HG03521 (cell line): ENCODE measurements at regions not wholly inside any gene's neighbourhood (a gene's known extent, or its start where the extent isn't known, plus 50 kb on each side); places are given as distances from the start of the nearest gene placed in this dataset.
"Not testable (repeated sequence)": the region's sequence is repeated elsewhere in the genome, so short reads cannot be mapped to it uniquely, and the experiment has no call there.

Experiments
- ATAC-seq: cut with Tn5 transposase; IDR thresholded peaks from one replicate; pipeline ENCODE4 v1.9.1; 2021; ENCODE audit warnings: mild to moderate bottlenecking, moderate library complexity; ENCODE audit not compliant: unreplicated experiment

DNA sequence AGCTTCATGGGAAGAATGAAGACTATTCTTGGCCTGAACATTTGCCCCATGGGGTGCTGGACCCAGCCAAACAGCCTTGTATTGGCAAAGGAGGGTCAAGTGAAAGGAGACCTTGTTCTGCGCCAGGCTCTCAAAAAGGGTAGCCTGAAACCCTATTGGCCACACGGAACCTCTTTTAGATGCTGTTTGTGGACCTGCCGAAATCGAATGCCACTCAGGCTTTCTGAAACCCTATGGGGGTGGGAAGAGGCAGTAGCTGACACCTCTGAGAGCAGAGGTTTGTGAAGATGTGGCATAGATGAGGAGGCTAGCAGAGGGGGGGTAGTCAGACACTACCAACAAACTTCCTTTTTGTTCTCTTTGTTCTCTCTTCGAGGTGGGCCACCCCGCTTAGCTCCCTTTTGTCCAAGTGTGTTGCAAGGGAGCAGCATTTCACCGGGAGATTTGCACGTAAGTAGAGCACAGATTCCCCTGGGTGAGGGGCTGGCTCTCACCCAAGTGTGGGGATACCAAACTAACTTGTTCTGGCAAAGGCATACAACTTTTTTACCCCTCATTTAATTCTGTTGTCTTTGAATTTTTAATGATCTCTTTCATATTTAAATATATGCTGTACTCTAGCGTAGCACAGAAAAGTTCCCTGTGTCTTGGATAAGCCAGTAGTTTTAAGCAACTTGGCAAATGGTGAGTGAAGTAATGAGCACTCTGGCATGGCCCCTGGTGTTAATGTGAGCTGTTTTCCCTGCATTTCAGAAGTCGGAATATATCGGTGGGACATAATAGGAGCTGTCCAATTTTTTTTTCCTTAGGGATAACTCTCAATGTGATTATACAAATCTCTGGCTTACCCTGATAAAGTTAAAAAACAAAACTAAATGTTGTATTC is 107.7 kb downstream of the SEPTIN7 start:
- ATAC-seq = no peak

DNA sequence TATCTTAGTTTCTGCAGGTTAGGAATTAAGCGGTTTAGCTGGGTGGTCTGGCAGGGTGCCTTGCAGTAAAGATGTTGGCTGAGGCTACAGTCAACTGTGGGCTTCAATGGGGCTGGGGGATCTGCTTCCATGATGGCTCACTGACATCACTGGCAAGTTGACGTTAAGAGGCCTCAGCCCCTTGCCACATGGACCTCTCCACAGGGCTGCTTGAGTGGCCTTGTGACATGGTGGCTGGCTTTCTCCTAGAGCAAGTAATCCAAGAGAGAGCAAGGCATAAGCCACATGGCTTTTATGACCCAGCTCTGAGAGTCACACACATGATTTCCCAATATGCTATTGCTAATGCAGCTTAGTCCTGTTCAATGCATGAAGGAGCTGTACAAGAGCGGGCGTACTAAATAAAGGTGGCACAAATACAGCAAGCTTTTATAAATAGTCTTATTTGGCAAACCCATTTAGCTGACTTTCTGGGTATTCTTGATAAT is 109.1 kb downstream of the SEPTIN7 start:
- ATAC-seq = no peak

DNA sequence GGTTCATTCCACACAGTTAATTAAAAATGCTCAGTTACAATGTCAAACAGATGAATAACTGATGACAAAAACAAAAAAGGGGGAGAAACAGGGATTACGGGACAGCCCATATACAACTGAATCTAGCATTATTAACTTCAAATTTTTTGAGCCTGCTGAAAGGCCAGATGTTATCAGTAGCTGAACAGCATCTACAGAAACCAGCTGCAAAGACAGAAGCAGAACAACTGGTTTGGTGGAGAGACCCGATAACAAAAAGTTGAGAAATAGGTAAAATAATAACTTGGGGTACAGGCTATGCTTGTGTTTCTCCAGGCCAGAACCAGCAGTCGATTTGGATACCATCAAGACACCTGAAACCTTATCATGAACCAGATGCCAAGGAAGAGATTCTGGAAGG is 109.8 kb downstream of the SEPTIN7 start:
- not testable (repeated sequence) for ATAC-seq

GRCh38 chr7:35913350-35913749 is 112.5 kb downstream of the SEPTIN7 start:
- not testable (repeated sequence) for ATAC-seq

DNA sequence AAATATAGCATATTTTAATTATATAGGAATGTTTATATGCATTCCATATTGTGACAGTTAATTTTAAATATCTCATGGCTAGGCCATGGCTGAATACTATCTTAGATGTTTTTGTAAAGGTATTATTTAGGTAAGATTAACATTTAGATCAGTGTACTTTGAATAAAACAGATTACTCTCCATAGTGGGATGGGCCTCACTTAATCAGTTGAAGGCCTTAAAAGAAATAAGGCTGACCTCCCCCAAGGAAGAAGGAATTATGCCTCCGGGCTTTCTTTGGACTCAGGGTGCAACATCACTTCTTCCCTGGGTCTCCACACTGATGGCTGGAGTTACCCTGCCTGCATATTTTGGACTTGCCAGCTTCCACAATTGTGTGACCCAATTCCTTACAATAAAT is 113.4 kb downstream of the SEPTIN7 start:
- ATAC-seq = not testable (repeated sequence)

GRCh38 chr7:35915247-35915955 is 114.5 kb downstream of the SEPTIN7 start:
- not testable (repeated sequence) for ATAC-seq

- not testable (repeated sequence) for ATAC-seq
These were observed 117.4 kb downstream of the SEPTIN7 start for GRCh38 chr7:35918217-35918616.

DNA sequence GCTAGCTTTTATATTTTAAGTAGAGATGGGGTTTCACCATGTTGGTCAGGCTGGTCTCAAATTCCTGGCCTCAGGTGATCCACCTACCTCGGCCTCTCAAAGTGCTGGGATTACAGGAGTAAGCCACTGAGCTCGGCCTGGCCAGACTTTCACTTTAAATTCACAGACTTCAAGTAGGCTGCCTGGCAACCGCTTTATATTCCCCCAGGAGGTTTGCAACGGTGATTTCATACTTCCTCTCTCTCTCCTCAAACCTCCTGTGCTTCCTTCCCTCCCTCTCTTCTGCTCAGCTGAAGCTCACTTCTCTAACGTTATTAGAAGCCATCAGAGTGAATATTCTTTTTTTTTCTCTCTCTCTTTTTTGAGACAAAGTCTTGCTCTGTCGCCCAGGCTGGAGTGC is 118.8 kb downstream of the SEPTIN7 start:
- ATAC-seq = peak; percentile 40

DNA sequence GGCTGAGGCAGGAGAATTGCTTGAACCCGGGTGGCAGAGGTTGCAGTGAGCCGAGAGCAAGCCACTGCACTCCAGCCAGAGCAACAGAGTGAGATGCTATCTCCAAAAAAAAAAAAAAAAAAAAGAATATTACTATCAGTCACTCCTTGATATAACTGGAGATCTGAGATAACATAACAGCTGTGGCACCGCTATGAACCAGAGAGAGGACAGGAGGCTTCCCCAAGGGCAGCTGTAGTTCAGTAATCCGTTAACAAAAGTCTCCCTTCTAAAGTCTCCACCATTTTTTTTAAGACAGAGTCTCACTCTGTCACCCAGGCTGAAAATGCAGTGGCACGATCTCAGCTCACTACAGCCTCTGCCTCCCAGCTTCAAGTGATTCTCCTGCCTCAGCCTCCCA is 120.5 kb downstream of the SEPTIN7 start:
- ATAC-seq = not testable (repeated sequence)

- ATAC-seq = not testable (repeated sequence)
These were observed 123.8 kb downstream of the SEPTIN7 start for GRCh38 chr7:35924668-35925067.

DNA sequence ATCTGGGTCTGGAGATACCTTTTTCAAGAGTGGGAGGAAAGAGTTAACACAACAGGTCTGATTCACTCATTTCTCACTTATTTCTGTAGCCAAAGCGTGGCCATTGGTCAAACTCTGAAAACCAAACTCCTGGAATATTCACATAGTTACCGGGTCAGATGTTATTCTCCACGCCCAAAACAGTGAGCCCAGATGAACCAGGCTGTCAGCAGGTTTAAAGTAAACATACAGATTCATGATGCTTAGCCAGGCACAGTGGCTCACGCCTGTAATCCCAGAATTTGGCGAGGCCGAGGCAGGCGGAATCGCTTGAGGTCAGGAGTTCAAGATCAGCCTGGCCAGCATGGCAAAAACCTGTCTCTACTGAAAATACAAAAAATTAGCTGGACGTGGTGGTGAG is 126.1 kb downstream of the SEPTIN7 start:
- ATAC-seq = not testable (repeated sequence)

DNA sequence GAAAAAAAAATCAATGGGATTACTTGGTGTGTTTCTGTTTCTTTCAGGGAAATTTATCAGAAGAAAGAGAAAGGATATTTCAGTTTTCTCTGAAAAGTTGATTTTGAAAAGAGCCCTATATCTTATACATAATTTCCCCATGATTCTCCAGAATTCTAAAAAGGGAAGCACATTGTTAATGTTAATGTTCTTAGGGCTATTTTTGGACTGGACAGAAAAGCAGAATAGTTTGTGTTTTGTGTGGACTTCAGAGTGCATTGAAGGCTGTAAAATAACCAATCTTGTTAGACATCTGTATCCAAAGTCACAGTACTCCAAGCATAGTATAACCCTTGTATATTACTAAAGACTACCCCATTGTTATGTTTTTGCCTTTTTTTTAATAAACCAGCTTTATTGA is 130.3 kb downstream of the SEPTIN7 start:
- not testable (repeated sequence) for ATAC-seq

GRCh38 chr7:35931551-35931950 is 130.7 kb downstream of the SEPTIN7 start:
- not testable (repeated sequence) for ATAC-seq

- ATAC-seq = not testable (repeated sequence)
These were observed 139.8 kb downstream of the SEPTIN7 start for GRCh38 chr7:35940695-35941094.

GRCh38 chr7:35945621-35946020 is 144.8 kb downstream of the SEPTIN7 start:
- not testable (repeated sequence) for ATAC-seq

- not testable (repeated sequence) for ATAC-seq
These were observed 154.9 kb downstream of the SEPTIN7 start for GRCh38 chr7:35955735-35956134.

GRCh38 chr7:35956988-35957387 is 156.1 kb downstream of the SEPTIN7 start:
- ATAC-seq = not testable (repeated sequence)

GRCh38 chr7:35961260-35961659 is 160.4 kb downstream of the SEPTIN7 start:
- not testable (repeated sequence) for ATAC-seq

DNA sequence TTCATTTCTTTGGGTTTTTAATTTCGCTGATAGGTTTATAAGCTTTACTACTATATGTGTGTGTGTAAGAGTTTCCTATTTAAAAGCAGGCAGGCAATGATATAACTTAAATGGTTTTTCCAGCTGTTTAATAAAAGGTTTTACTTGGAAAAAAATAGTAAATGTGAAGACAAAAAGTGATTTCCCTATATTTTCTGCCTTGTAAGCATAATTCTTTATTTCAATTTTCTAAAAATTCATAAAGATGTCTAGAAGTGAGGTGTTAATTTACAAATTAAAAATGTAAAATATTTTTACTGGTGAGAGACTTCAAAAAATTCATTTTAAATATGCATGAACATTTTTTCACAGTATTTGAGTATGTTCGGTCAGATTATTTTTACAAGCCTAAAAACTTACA is 161.8 kb downstream of the SEPTIN7 start:
- ATAC-seq = not testable (repeated sequence)

- ATAC-seq = no peak
These were observed 166.7 kb downstream of the SEPTIN7 start for GRCh38 chr7:35967366-35968139.
